A549 (cell line): ENCODE measurements at regions not wholly inside any gene's neighbourhood (a gene's known extent, or its start where the extent isn't known, plus 50 kb on each side); places are given as distances from the start of the nearest gene placed in this dataset.
A peak's percentile ranks its signal among the peaks of the same experiment; 100 is the strongest.

Experiments used
- ATAC-seq, 2 experiments: fragments of 200-7000 bp in 1 of 2; fragments of >200 bp in 1 of 2; cut with Nextera tagmentation in 1 of 2; cut with Tn5 transposase in 1 of 2; 3 replicates each; pipeline versions ENCODE4 v1.8.0 to v1.9.1; 2018 to 2020; ENCODE audit warnings: mild to moderate bottlenecking in 1 of 2, moderate library complexity in 1 of 2
- CTCF ChIA-PET: fragments of 300-600 bp; sonication (Branson Sonifier 250); formaldehyde crosslinking; extraction: SDS; loops from one replicate; lab custom pipeline; 2021; ENCODE audit warnings: antibody characterized with exemption, inconsistent platforms; lab: Yijun Ruan, JAX
- POLR2A ChIA-PET: fragments of 350-600 bp; formaldehyde crosslinking; extraction: SDS; loops from one replicate; lab custom pipeline; 2021; ENCODE audit warnings: antibody characterized with exemption, inconsistent platforms; lab: Yijun Ruan, JAX
- DNase-seq, 2 experiments: peaks; one replicate each; pipeline versions ENCODE4 v3.0.0 to v3.0.0-alpha.2; 2011 to 2016; ENCODE audit warnings: low read depth in 1 of 2, low spot score in 1 of 2
- FAIRE-seq: peaks from 2 replicates; lab custom pipeline; 2011; peaks lifted over from hg19 to GRCh38; lab: Jason Lieb, UNC
- H3K27ac ChIP-seq, 2 experiments: fragments of >200 bp; sonication (Bioruptor Twin); formaldehyde crosslinking; 3 replicates each; pipeline ENCODE4 v1.5.1; 2016 to 2017
- H3K4me1 ChIP-seq: fragments of >200 bp; sonication (Bioruptor Twin); formaldehyde crosslinking; 3 replicates; pipeline ENCODE4 v1.6.1; 2016
- H3K4me2 ChIP-seq: fragments of >200 bp; sonication (Bioruptor Twin); formaldehyde crosslinking; 3 replicates; pipeline ENCODE4 v1.6.1; 2016
- H3K4me3 ChIP-seq: fragments of >200 bp; sonication (Bioruptor Twin); formaldehyde crosslinking; 3 replicates; pipeline ENCODE4 v1.5.1; 2016
- H3K9me3 ChIP-seq: fragments of >200 bp; sonication (Bioruptor Twin); formaldehyde crosslinking; 3 replicates; pipeline ENCODE4 v1.6.1; 2016
- ATOH8 ChIP-seq: fragments of 250-450 bp; sonication (Bioruptor Pico); IDR thresholded peaks from 2 replicates; pipeline ENCODE4 v1.5.0; 2020; ENCODE audit warnings: low read depth, mild to moderate bottlenecking, moderate library complexity
- CHD4 ChIP-seq: fragments of 200-600 bp; sonication (generic); IDR thresholded peaks from 2 replicates; pipeline ENCODE4 v1.6.1; 2016; ENCODE audit warnings: antibody characterized with exemption, mild to moderate bottlenecking, borderline replicate concordance
- CTCF ChIP-seq: fragments of >200 bp; sonication (Bioruptor Twin); formaldehyde crosslinking; IDR thresholded peaks from 3 replicates; pipeline ENCODE4 v1.5.1; 2016
- E2F6 ChIP-seq: IDR thresholded peaks from 2 replicates; pipeline ENCODE4 v1.6.1; 2012; ENCODE audit warnings: low read depth, borderline replicate concordance
- EHF ChIP-seq: fragments of 250-450 bp; sonication (Bioruptor Pico); IDR thresholded peaks from 2 replicates; pipeline ENCODE4 v1.5.0; 2020; ENCODE audit warnings: mild to moderate bottlenecking
- EHMT2 ChIP-seq: fragments of 200-600 bp; sonication (generic); IDR thresholded peaks from 2 replicates; pipeline ENCODE4 v1.6.1; 2016; ENCODE audit warnings: antibody characterized with exemption, low read depth, mild to moderate bottlenecking, moderate library complexity
- ELK1 ChIP-seq: fragments of 150-350 bp; IDR thresholded peaks from 2 replicates; pipeline ENCODE4 v1.6.1; 2014; ENCODE audit warnings: low read depth, mild to moderate bottlenecking, low read length
- EP300 ChIP-seq, 2 experiments: fragments of >200 bp; sonication (Bioruptor Twin); formaldehyde crosslinking; IDR thresholded peaks; 2 replicates in 1 of 2; 3 replicates in 1 of 2; pipeline ENCODE4 v1.6.1; 2016 to 2017
- ESRRA ChIP-seq: fragments of 150-350 bp; IDR thresholded peaks from 2 replicates; pipeline ENCODE4 v1.6.1; 2014; ENCODE audit warnings: mild to moderate bottlenecking, low read length, borderline replicate concordance
- FOSB ChIP-seq: fragments of 250-450 bp; sonication (Bioruptor Pico); IDR thresholded peaks from 2 replicates; pipeline ENCODE4 v1.5.0; 2020; ENCODE audit warnings: mild to moderate bottlenecking, moderate library complexity
- GATA3 ChIP-seq: IDR thresholded peaks from 2 replicates; pipeline ENCODE4 v1.6.1; 2012; ENCODE audit warnings: borderline replicate concordance
- HDAC2 ChIP-seq: fragments of 200-600 bp; sonication (generic); IDR thresholded peaks from 2 replicates; pipeline ENCODE4 v1.6.1; 2016
- HEYL ChIP-seq: fragments of 250-450 bp; sonication (Bioruptor Pico); IDR thresholded peaks from 2 replicates; pipeline ENCODE4 v1.8.0; 2021; ENCODE audit warnings: mild to moderate bottlenecking, moderate library complexity
- KDM5A ChIP-seq: fragments of 200-600 bp; sonication (generic); IDR thresholded peaks from 2 replicates; pipeline ENCODE4 v1.6.1; 2016; ENCODE audit warnings: antibody characterized with exemption, mild to moderate bottlenecking
- MAFK ChIP-seq: fragments of 450-650 bp; IDR thresholded peaks from 2 replicates; pipeline ENCODE4 v1.6.1; 2014; ENCODE audit not compliant: partially characterized antibody
- NFE2L2 ChIP-seq: fragments of 150-350 bp; conservative IDR thresholded peaks from 2 replicates; pipeline ENCODE4 v1.6.1; 2014; ENCODE audit warnings: low read length
- NPAS2 ChIP-seq: fragments of 250-450 bp; sonication (Bioruptor Pico); IDR thresholded peaks from 2 replicates; pipeline ENCODE4 v1.8.0; 2022; ENCODE audit warnings: mild to moderate bottlenecking, moderate library complexity, borderline replicate concordance
- NR3C1 ChIP-seq: fragments of >200 bp; sonication (Bioruptor Twin); formaldehyde crosslinking; IDR thresholded peaks from 3 replicates; pipeline ENCODE4 v1.6.1; 2017
- PHF8 ChIP-seq: fragments of 200-600 bp; sonication (generic); IDR thresholded peaks from 2 replicates; pipeline ENCODE4 v1.6.1; 2016; ENCODE audit warnings: low read depth, mild to moderate bottlenecking, antibody characterized with exemption, moderate library complexity, borderline replicate concordance
- SMC3 ChIP-seq: fragments of >200 bp; sonication (Bioruptor Twin); formaldehyde crosslinking; IDR thresholded peaks from 3 replicates; pipeline ENCODE4 v1.6.1; 2018; ENCODE audit warnings: inconsistent platforms
- SREBF2 ChIP-seq: fragments of 450-650 bp; IDR thresholded peaks from 2 replicates; pipeline ENCODE4 v1.6.1; 2014; ENCODE audit warnings: mild to moderate bottlenecking, moderate library complexity
- TFCP2L1 ChIP-seq: fragments of 250-450 bp; sonication (Bioruptor Pico); IDR thresholded peaks from 2 replicates; pipeline ENCODE4 v1.5.0; 2021; ENCODE audit warnings: mild to moderate bottlenecking
- USF2 ChIP-seq: fragments of 450-650 bp; IDR thresholded peaks from 2 replicates; pipeline ENCODE4 v1.6.1; 2014; ENCODE audit warnings: antibody characterized with exemption
- ZFP36 ChIP-seq: fragments of 450-650 bp; IDR thresholded peaks from 2 replicates; pipeline ENCODE4 v1.6.1; 2014; ENCODE audit warnings: borderline replicate concordance; ENCODE audit not compliant: partially characterized antibody
- WGBS: methylation state at CpG from one replicate; pipeline ENCODE4 v1.1.6; 2017; ENCODE audit errors: missing lambda C conversion rate; 5-methylcytosine and 5-hydroxymethylcytosine counted together

- no peak for TF ChIP-seq GATA3
- no peak for TF ChIP-seq CHD4
- TF ChIP-seq SMC3 = no peak
- TF ChIP-seq EHMT2 = no peak
- no peak for TF ChIP-seq PHF8
- TF ChIP-seq NFE2L2 = no peak
- no peak for TF ChIP-seq EHF (CRISPR knock-in tag)
- no peak for TF ChIP-seq SREBF2
- no peak for TF ChIP-seq ATOH8 (CRISPR knock-in tag)
- no peak for TF ChIP-seq NR3C1
- FAIRE-seq (no peak), ATAC-seq (no peak), DNase-seq (no peak)
- H3K27ac ChIP-seq = no peak overlapping the region
- no peaks in the 10 kb centered on the region for H3K9me3 ChIP-seq
- POLR2A ChIA-PET = no interaction called here
- no peaks in the 10 kb centered on the region for H3K4me1 ChIP-seq
- H3K4me2 ChIP-seq = no peak overlapping the region
- H3K4me3 ChIP-seq = no peak overlapping the region
- CTCF ChIA-PET = no interaction called here
- 94% methylated on average over 1 of the region's 1 CpG for WGBS
Measured at GRCh38 chr13:108426893-108427292, 157.4 kb downstream of the TNFSF13B start.

GRCh38 chr13:108427355-108427754 lies 157.8 kb downstream of the TNFSF13B start:
- FAIRE-seq = no peak
- ATAC-seq = no peak
- peak in 1 of 2 experiments; percentile 6 for DNase-seq
- H3K27ac ChIP-seq = no peak overlapping the region
- H3K4me1 ChIP-seq = no peaks in the 10 kb centered on the region
- H3K4me2 ChIP-seq = no peak overlapping the region
- CTCF ChIA-PET = no interaction called here
- 36% methylated on average over 4 of the region's 4 CpGs for WGBS
- POLR2A ChIA-PET = no interaction called here
- TF ChIP-seq ZFP36 = no peak
- no peak for TF ChIP-seq KDM5A
- TF ChIP-seq ESRRA = no peak
- TF ChIP-seq MAFK = no peak
- TF ChIP-seq, all 56 proteins: peak for 0
- H3K9me3 ChIP-seq = no peaks in the 10 kb centered on the region
- no peak overlapping the region for H3K4me3 ChIP-seq

- no peak for DNase-seq
- no peak overlapping the region for H3K4me3 ChIP-seq
- TF ChIP-seq EHMT2 (no peak), FOSB (CRISPR knock-in tag) (no peak), E2F6 (no peak), CTCF (no peak), EP300 (IDR thresholded peaks at IDR 0.05) (no peak), TFCP2L1 (CRISPR knock-in tag) (no peak), PHF8 (no peak), GATA3 (no peak), ELK1 (no peak), HDAC2 (no peak), HEYL (CRISPR knock-in tag) (no peak), USF2 (no peak), ATOH8 (CRISPR knock-in tag) (no peak), NFE2L2 (no peak), EHF (CRISPR knock-in tag) (no peak), NPAS2 (no peak)
- TF ChIP-seq, all 56 proteins: peak for 0
- no peak for FAIRE-seq
- no peak for ATAC-seq
- 51% methylated on average over 2 of the region's 2 CpGs for WGBS
- ChIA-PET CTCF (no interaction called here), POLR2A (no interaction called here)
- Histone ChIP-seq H3K4me2 (no peak overlapping the region), H3K9me3 (no peaks in the 10 kb centered on the region), H3K4me1 (no peaks in the 10 kb centered on the region), H3K27ac (no peak overlapping the region)
Measured at GRCh38 chr13:108428691-108429090, 159.2 kb downstream of the TNFSF13B start.
